Heart left ventricle (tissue), 16 donors: ENCODE measurements at regions not wholly inside any gene's neighbourhood (a gene's known extent, or its start where the extent isn't known, plus 50 kb on each side); places are given as distances from the start of the nearest gene placed in this dataset.
A peak's percentile ranks its signal among the peaks of the same experiment; 100 is the strongest.

Source experiments
- ATAC-seq, 4 donors: fragments of 200-7000 bp; cut with Tn5 transposase; one replicate each; pipeline ENCODE4 v1.9.1; 2020 to 2022; ENCODE audit warnings: moderate library complexity in 4 of 4, mild to moderate bottlenecking in 3 of 4, moderate number of reproducible peaks in 1 of 4
- DNase-seq, 5 donors: peaks; one replicate each; pipeline ENCODE4 v3.0.0-alpha.2; 2020
- H3K27ac ChIP-seq, 12 donors: fragments of 200-600 bp; sonication (generic) in 4 of 12; one replicate each; pipeline versions ENCODE4 v1.5.0 to v1.8.0; 2016 to 2022; ENCODE audit warnings: mild to moderate bottlenecking in 2 of 12
- H3K27me3 ChIP-seq, 9 donors: fragments of 200-600 bp; sonication (generic) in 2 of 9; one replicate each; pipeline versions ENCODE4 v1.5.1 to v1.8.0; 2016 to 2022; ENCODE audit warnings: mild to moderate bottlenecking in 3 of 9
- H3K36me3 ChIP-seq, 9 donors: fragments of 200-600 bp; sonication (generic) in 2 of 9; one replicate each; pipeline versions ENCODE4 v1.5.0 to v1.8.0; 2018 to 2022; ENCODE audit warnings: mild to moderate bottlenecking in 2 of 9
- H3K4me1 ChIP-seq, 12 donors: fragments of 200-600 bp; sonication (generic) in 4 of 12; one replicate each; pipeline versions ENCODE4 v1.5.0 to v1.8.0; 2016 to 2022; ENCODE audit warnings: mild to moderate bottlenecking in 3 of 12
- H3K4me3 ChIP-seq, 12 donors: fragments of 200-600 bp; sonication (generic) in 4 of 12; one replicate each; pipeline versions ENCODE4 v1.5.0 to v1.8.0; 2017 to 2022; ENCODE audit warnings: mild to moderate bottlenecking in 9 of 12, moderate library complexity in 4 of 12
- H3K9me3 ChIP-seq, 12 donors: fragments of 200-600 bp; sonication (generic) in 4 of 12; one replicate each; pipeline versions ENCODE4 v1.5.0 to v1.8.0; 2016 to 2022; ENCODE audit warnings: mild to moderate bottlenecking in 1 of 12
- POLR2A ChIP-seq, 2 donors: fragments of 450-650 bp; IDR thresholded peaks; one replicate each; pipeline ENCODE4 v1.6.1; 2017; ENCODE audit warnings: antibody characterized with exemption in 2 of 2, mild to moderate bottlenecking in 2 of 2, moderate library complexity in 2 of 2
- WGBS, 4 donors: extraction: QIAGEN DNeasy Blood & Tissue Kit in 2 of 4; methylation state at CpG; one replicate each; pipeline versions ENCODE4 v1.1.5 to v1.1.7; 2013 to 2018; 5-methylcytosine and 5-hydroxymethylcytosine counted together
- intact Hi-C, 10 donors: fragments of 100-400 bp; cut with DNase I; formaldehyde crosslinking; loops; one replicate each; pipeline versions ENCODE4 v1.11.1 to v1.14.2; 2022
- TF ChIP-seq, protein P1 (sequence below), 12 donors: fragments of 200-600 bp; sonication (generic) in 4 of 12; IDR thresholded peaks; one replicate each; pipeline versions ENCODE4 v1.5.0 to v1.8.0; 2018 to 2022; ENCODE audit warnings: antibody characterized with exemption in 12 of 12, mild to moderate bottlenecking in 5 of 12
- donor health status: ischemic (EF 13 %, LVEDD 7.1; RV severe dilation, severe dysfunction).
- donor health status: healthy with polysubstance abuse.
- donor health status: DM: no; HTN: yes; CAD: no.
- donor health status: DM: no; HTN: no; CAD: no.
- donor health status: ischemic (EF 25% LVEDD 6.9; RV normal size, moderate dysfunction).
- donor health status: ischemic (EF 25% LVEDD 5.7; RV mildly dilated, moderate dysfunction).
- donor health status: healthy.
- donor health status: DM: yes; HTN: yes; CAD: no.
- donor health status: ischemic (EF 35%, LVEDD 5.7; RV mildly dilated, moderate dysfunction).
- donor health status: nonischemic (EF 11% LVEDD 7.7; RV severe dilation, severe dysfunction).
- donor health status: DM: yes; HTN: yes; CAD: no.
- donor health status: PGD.
- donor health status: ischemic (EF 29% LVEDD 5.4; RV normal size, mild dysfunction).
- donor health status: nonischemic (EF 23%, LVEDD 6.1; RV moderate dilation, normal function).

DNA sequence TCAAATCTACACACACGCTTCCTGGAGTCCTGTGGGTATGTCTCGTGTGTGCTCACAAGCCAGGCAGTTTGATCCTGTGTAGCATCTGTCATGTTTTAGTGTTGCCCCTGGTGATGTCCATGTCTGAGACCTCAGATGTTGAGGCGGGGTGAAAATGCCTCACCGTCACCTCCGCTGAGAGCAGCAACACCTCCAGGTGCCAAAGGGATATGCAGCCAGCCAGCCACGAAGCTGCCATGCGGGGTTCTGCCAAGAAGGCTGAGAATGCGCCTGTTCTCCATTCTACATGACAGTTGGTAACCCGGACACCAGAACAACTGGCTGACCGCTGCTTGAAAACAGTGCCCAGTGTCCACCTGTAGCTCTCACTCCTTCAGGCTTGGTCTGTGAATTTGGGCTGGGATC lies 253.8 kb downstream of the TLE3 start:
- peak in 4 of 5 donors; percentile 26 to 74 (median 58) for DNase-seq

DNA sequence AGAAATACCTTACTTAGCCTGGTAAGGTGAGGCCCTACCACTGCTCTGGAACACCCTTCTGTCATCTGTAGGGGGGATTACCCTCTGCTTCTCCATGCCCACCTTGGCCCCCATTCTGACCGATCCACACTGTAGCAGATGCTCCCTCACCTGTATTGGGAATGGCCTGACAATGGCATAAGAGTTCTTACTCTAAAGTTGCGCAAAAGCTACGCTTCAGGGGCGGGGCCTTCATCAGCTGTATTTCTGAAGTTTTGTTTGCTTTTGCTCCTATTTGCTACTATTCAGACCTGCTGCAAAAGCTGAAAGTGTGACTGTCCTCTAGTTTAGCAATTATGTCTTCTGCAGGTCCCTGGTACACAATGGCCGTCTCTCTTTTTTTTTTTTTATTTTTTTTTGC lies 252.6 kb downstream of the TLE3 start:
- Histone ChIP-seq H3K4me1 (peaks cover 0 to 12% (median 0%) of the 10 kb centered on the region in 12 donors), H3K36me3 (no peaks in the 10 kb centered on the region), H3K4me3 (no peak overlapping the region), H3K27me3 (peaks cover 0 to 8% (median 0%) of the 10 kb centered on the region in 9 donors), H3K27ac (no peak overlapping the region), H3K9me3 (peaks cover 0 to 4% (median 0%) of the 10 kb centered on the region in 12 donors)
- intact Hi-C loops, result no loop called here
- TF ChIP-seq POLR2A (IDR thresholded peaks at IDR 0.05), result no peak
- TF ChIP-seq, protein P1, sequence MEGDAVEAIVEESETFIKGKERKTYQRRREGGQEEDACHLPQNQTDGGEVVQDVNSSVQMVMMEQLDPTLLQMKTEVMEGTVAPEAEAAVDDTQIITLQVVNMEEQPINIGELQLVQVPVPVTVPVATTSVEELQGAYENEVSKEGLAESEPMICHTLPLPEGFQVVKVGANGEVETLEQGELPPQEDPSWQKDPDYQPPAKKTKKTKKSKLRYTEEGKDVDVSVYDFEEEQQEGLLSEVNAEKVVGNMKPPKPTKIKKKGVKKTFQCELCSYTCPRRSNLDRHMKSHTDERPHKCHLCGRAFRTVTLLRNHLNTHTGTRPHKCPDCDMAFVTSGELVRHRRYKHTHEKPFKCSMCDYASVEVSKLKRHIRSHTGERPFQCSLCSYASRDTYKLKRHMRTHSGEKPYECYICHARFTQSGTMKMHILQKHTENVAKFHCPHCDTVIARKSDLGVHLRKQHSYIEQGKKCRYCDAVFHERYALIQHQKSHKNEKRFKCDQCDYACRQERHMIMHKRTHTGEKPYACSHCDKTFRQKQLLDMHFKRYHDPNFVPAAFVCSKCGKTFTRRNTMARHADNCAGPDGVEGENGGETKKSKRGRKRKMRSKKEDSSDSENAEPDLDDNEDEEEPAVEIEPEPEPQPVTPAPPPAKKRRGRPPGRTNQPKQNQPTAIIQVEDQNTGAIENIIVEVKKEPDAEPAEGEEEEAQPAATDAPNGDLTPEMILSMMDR (IDR thresholded peaks at IDR 0.05), result no peak
- WGBS, 4 donors, result 82 to 93% (median 90%) methylated on average over 5 of the region's 5 CpGs
- DNase-seq, result no peak
- ATAC-seq, result no peak

More for the DNA sequence above, 253.8 kb downstream of the TLE3 start:
- Histone ChIP-seq H3K4me3 (no peak overlapping the region), H3K36me3 (no peaks in the 10 kb centered on the region), H3K27ac (no peak overlapping the region), H3K27me3 (peaks cover 0 to 4% (median 0%) of the 10 kb centered on the region in 9 donors), H3K4me1 (peaks cover 0 to 12% (median 0%) of the 10 kb centered on the region in 12 donors), H3K9me3 (peaks cover 0 to 4% (median 0%) of the 10 kb centered on the region in 12 donors)
- intact Hi-C loops, result no loop called here
- ATAC-seq, result peak; percentile 79 to 95 (median 92)
- TF ChIP-seq, protein P1 (IDR thresholded peaks at IDR 0.05), result peak in 1 of 12 donors; percentile 9
- TF ChIP-seq POLR2A (IDR thresholded peaks at IDR 0.05), result no peak
- WGBS, 4 donors, result 47 to 70% (median 57%) methylated on average over 9 to 10 of the region's 10 CpGs

GRCh38 chr15:69847625-69848024 lies 250.1 kb downstream of the TLE3 start:
- no peak for ATAC-seq
- WGBS, 4 donors, result 69 to 76% (median 75%) methylated on average over 4 of the region's 4 CpGs
- Histone ChIP-seq H3K4me3 (no peak overlapping the region), H3K27me3 (peaks cover 0 to 17% (median 0%) of the 10 kb centered on the region in 9 donors), H3K36me3 (no peaks in the 10 kb centered on the region), H3K9me3 (peaks cover 0 to 4% (median 0%) of the 10 kb centered on the region in 12 donors), H3K27ac (no peak overlapping the region), H3K4me1 (peaks cover 0 to 6% (median 0%) of the 10 kb centered on the region in 12 donors)
- DNase-seq, result no peak
- TF ChIP-seq, protein P1 (IDR thresholded peaks at IDR 0.05), result no peak
- TF ChIP-seq POLR2A (IDR thresholded peaks at IDR 0.05), result no peak
- intact Hi-C loops, result no loop called here

- ATAC-seq (no peak), DNase-seq (no peak)
- intact Hi-C loops, result no loop called here
Observed at GRCh38 chr15:69848096-69848495, 249.6 kb downstream of the TLE3 start.

More at GRCh38 chr15:69848096-69848495, 249.6 kb downstream of the TLE3 start:
- 84 to 88% (median 85%) methylated on average over 6 of the region's 6 CpGs for WGBS, 4 donors
- no peak overlapping the region for H3K27ac ChIP-seq
- no peak for TF ChIP-seq POLR2A (IDR thresholded peaks at IDR 0.05)
- TF ChIP-seq, protein P1 (IDR thresholded peaks at IDR 0.05), result no peak
- H3K9me3 ChIP-seq, result peaks cover 0 to 4% (median 0%) of the 10 kb centered on the region in 12 donors
- no peak overlapping the region for H3K4me3 ChIP-seq
- no peaks in the 10 kb centered on the region for H3K36me3 ChIP-seq
- H3K27me3 ChIP-seq, result peaks cover 0 to 17% (median 0%) of the 10 kb centered on the region in 9 donors
- H3K4me1 ChIP-seq, result peaks cover 0 to 6% (median 0%) of the 10 kb centered on the region in 12 donors
